Spinal cord (tissue), 9 donors: ENCODE measurements at regions not wholly inside any gene's neighbourhood (a gene's known extent, or its start where the extent isn't known, plus 50 kb on each side); places are given as distances from the start of the nearest gene placed in this dataset.

Experiments
- DNase-seq, 6 donors: peaks; one replicate each; pipeline versions ENCODE4 v3.0.0 to v3.0.0-alpha.2; 2013 to 2015; ENCODE audit warnings: low spot score in 6 of 6, low read depth in 4 of 6
- H3K27ac ChIP-seq: one replicate; pipeline ENCODE4 v1.5.1; 2013; ENCODE audit warnings: low read depth, low read length, control low read depth
- H3K27me3 ChIP-seq: one replicate; pipeline ENCODE4 v1.6.1; 2013; ENCODE audit warnings: low read length; ENCODE audit not compliant: control insufficient read depth, insufficient read depth
- H3K36me3 ChIP-seq: one replicate; pipeline ENCODE4 v1.6.1; 2013; ENCODE audit warnings: low read length; ENCODE audit not compliant: control insufficient read depth, insufficient read depth
- H3K4me1 ChIP-seq: one replicate; pipeline ENCODE4 v1.6.1; 2013; ENCODE audit warnings: low read length; ENCODE audit not compliant: control insufficient read depth, insufficient read depth
- H3K4me3 ChIP-seq: one replicate; pipeline ENCODE4 v1.5.1; 2013; ENCODE audit warnings: low read depth, low read length, control low read depth
- H3K9me3 ChIP-seq: one replicate; pipeline ENCODE4 v1.6.1; 2013; ENCODE audit warnings: low read length; ENCODE audit not compliant: control insufficient read depth, insufficient read depth
- WGBS: methylation state at CpG from one replicate; pipeline ENCODE4 v1.1.5; 2013; ENCODE audit warnings: missing lambda C conversion rate; ENCODE audit not compliant: insufficient coverage; 5-methylcytosine and 5-hydroxymethylcytosine counted together
- donor health status: healthy.

DNA sequence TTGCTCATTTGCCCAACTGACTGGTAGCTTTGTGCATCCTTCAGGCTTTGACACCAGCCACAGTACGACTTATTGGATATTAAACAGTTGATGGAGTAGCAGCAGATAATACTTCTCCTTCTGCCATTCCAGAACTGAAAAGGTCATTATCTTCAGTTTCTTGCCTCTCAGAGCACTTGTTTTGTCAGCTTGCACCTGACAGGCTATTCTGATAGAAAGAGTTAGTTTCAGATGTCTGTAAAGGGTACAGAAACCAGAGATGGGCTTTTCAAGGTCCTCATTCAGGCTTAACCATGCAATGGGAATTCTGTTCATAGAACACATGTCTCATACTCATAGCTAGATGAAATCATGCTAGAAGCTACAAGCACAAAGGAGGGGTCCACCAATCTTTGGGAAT lies 367.2 kb downstream of the OTOL1 start:
- H3K9me3 ChIP-seq, result no peaks in the 10 kb centered on the region
- H3K4me3 ChIP-seq, result no peak overlapping the region
- no peaks in the 10 kb centered on the region for H3K36me3 ChIP-seq
- DNase-seq, result no peak
- WGBS, result no CpG with 5 or more reads among the region's 1 CpG
- H3K27ac ChIP-seq, result no peak overlapping the region
- no peaks in the 10 kb centered on the region for H3K4me1 ChIP-seq
- no peaks in the 10 kb centered on the region for H3K27me3 ChIP-seq

DNA sequence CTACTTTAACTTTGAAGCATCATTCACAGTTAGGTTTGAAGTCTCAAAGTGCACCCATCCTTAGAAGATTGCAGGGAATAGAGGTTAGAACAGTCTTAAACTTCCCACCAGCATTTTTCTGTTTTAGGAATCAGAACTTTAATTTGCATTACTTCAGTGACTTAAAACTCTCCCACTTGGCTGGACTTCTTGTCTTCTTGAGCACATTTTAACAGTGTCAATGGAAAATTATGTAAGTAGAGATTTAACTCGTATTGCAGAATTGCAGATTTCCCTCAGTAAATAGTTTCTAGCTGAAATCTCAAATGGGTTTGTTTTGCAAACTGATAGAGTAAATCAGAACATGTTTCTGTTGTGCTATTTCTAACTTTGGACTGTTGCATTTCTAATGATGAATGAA lies 369.6 kb downstream of the OTOL1 start:
- WGBS, result no CpG with 5 or more reads among the region's 1 CpG
- no peak for DNase-seq
- Histone ChIP-seq H3K9me3 (no peaks in the 10 kb centered on the region), H3K36me3 (no peaks in the 10 kb centered on the region), H3K4me1 (no peaks in the 10 kb centered on the region), H3K4me3 (no peak overlapping the region), H3K27ac (no peak overlapping the region), H3K27me3 (no peaks in the 10 kb centered on the region)

DNA sequence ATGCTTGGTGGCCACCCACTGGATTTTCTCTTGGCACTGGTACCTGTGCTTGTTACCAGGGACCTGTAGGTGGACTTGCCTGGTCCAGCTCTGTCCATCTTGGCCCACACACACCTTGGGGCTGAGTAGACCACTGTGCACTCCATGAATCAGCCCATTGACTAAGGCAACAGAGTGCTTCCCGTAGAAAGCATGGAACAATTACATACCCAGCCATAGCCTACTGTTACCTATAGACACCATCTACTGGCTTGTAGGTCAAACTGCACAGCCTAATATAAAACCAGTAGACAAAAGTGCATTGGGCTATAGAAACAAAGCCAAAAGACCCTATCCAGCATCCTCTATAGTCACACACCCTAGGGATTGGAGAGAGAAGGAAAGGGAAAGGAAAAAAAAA lies 378.9 kb downstream of the OTOL1 start:
- H3K9me3 ChIP-seq, result peaks cover 1% of the 10 kb centered on the region
- no peaks in the 10 kb centered on the region for H3K27me3 ChIP-seq
- H3K4me1 ChIP-seq, result no peaks in the 10 kb centered on the region
- WGBS, result no CpG with 5 or more reads among the region's 1 CpG
- no peak overlapping the region for H3K4me3 ChIP-seq
- no peak for DNase-seq
- H3K36me3 ChIP-seq, result no peaks in the 10 kb centered on the region
- no peak overlapping the region for H3K27ac ChIP-seq

DNA sequence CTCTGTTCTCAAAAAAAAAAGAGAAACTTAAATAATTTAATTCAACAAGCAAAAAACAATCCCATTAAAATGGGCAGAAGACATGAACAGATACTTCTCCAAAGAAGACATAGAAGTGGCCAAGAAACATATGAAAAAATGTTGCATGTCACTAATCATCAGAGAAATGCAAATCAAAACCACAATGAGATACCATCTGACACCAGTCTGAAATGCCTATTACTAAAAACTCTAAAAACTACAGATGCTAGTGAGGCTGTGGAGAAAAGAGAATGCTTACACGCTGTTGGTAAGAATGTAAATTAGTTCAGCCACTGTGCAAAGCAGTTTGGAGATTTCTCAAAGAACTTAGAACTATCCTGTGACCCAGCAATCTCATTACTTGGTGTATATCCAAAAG lies 382.9 kb downstream of the OTOL1 start:
- Histone ChIP-seq H3K9me3 (peaks cover 2% of the 10 kb centered on the region), H3K27me3 (no peaks in the 10 kb centered on the region), H3K36me3 (no peaks in the 10 kb centered on the region), H3K4me1 (no peaks in the 10 kb centered on the region), H3K27ac (no peak overlapping the region), H3K4me3 (no peak overlapping the region)
- no peak for DNase-seq
- no CpG with 5 or more reads among the region's 1 CpG for WGBS

DNA sequence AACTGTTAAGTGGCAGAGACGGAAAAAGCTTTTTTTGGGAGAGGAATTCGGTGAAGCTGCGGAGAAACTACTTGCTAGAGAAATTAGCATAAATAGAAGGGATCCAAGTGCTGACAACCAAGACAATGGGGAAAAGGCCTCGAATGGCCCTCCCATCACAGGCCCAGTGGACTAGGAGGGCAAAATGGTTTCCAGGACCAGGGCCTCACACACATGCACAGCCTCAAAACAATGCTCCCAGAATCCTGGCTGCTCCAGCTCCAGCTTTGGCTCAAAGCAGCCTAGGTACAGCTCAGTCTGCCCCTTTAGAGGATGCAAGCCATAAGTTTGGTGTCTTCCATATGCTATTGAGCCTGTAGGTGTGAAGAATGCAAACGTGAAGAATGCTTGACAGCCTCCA lies 388.2 kb downstream of the OTOL1 start:
- Histone ChIP-seq H3K27me3 (no peaks in the 10 kb centered on the region), H3K27ac (no peak overlapping the region), H3K4me1 (no peaks in the 10 kb centered on the region), H3K4me3 (no peak overlapping the region), H3K36me3 (no peaks in the 10 kb centered on the region), H3K9me3 (peaks cover 5% of the 10 kb centered on the region)
- 92% methylated on average over 4 of the region's 5 CpGs for WGBS
- DNase-seq, result no peak

DNA sequence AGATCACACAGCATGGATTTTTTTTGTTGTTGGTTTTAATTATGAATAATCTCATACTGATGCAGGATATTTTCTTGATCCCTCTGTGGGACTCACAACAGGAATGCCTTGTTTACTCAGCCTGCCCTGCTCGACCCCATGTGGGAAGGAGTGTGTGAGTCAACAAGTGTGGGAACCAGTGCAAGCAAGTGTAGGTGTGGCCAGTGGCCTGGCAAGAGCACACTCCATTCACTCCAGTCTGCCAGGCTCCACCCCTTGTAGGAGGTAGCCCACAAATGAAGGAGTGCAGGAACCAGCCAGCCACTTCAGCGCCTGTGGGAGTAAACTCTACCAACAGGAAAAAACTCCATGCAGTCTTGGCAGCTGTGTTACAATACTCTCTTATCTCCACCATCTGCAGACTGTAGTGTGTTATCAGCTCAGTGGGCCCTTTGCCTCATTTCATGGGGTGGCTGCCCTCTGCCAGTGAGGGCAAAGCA lies 393.6 kb downstream of the OTOL1 start:
- no peaks in the 10 kb centered on the region for H3K4me1 ChIP-seq
- peaks cover 3% of the 10 kb centered on the region for H3K9me3 ChIP-seq
- DNase-seq, result peak in 1 of 6 donors; percentile 18
- no peaks in the 10 kb centered on the region for H3K36me3 ChIP-seq
- H3K27ac ChIP-seq, result no peak overlapping the region
- 83% methylated on average over 1 of the region's 2 CpGs for WGBS
- no peaks in the 10 kb centered on the region for H3K27me3 ChIP-seq
- H3K4me3 ChIP-seq, result no peak overlapping the region

DNA sequence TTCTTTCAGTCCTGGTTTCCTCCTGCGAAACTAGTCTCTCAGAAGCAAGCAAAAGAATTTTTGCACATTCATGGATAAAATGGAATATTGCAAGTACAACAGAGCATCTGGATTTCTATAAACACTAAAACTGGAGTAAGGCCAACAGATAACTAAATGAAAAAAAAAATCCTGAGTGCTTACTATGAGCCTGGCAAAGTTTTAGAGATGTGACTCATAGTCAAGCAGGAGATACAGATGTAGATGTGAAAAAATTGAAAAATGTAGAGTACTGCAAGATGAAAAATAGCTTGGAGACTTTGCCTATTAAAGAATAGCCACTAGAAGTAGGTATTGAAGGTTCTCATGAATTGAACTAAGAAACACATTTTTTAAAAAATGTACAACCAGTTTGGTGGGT lies 397.4 kb downstream of the OTOL1 start:
- no peaks in the 10 kb centered on the region for H3K36me3 ChIP-seq
- H3K4me3 ChIP-seq, result no peak overlapping the region
- H3K9me3 ChIP-seq, result peaks cover 3% of the 10 kb centered on the region
- no peaks in the 10 kb centered on the region for H3K4me1 ChIP-seq
- no CpG with 5 or more reads among the region's 1 CpG for whole genome bisulfite sequencing
- no peak overlapping the region for H3K27ac ChIP-seq
- no peak for DNase-seq
- no peaks in the 10 kb centered on the region for H3K27me3 ChIP-seq

DNA sequence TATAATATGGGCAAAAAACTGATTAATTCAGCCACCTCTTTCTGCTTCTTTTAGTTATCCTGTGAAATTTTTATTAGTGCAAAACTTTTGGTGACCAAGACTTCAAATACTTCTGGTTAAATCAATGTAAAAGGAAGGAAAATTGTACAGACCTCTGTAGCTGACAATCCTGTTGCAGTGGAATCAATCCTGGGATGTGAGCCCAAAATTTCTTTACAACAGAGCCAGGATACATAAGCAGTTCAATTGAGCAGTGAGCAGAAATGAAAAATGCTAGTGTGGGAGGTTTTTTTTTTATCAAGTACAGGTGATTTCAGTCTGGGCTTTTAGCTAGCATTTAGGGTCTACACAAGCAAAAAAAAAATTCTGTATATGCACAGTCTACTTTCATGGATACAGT lies 398.0 kb downstream of the OTOL1 start:
- no peak overlapping the region for H3K4me3 ChIP-seq
- H3K4me1 ChIP-seq, result no peaks in the 10 kb centered on the region
- H3K27me3 ChIP-seq, result no peaks in the 10 kb centered on the region
- no peak overlapping the region for H3K27ac ChIP-seq
- DNase-seq, result peak in 2 of 6 donors; percentile 19 to 52
- H3K9me3 ChIP-seq, result peaks cover 3% of the 10 kb centered on the region
- H3K36me3 ChIP-seq, result no peaks in the 10 kb centered on the region

DNA sequence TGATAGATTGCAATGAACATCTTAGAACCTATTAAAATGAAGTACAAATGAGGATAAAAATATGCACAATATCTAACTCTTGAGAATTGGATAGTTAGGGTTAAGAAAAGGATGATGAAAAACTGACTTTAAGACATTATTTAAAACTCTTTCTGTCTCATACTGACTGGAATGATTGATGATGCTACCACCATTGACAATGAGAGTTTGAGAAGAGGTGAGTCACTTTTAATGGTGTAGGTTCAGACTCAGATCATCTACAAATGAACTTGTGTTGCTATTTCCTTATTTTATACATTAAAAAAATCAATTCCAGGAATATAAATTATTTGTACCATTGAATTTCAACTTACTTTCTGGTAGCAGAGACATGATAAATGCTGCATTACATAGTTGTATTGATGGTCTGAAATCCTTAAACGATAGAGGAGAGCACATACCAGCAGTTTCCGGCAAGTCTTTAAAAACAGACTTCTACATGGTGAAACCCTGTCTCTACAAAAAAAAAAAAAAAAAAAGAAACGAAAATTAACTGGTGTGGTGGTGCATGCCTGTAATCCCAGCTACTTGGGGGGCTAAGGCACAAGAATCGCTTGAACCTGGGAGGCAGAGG lies 409.0 kb downstream of the OTOL1 start:
- Histone ChIP-seq H3K9me3 (no peaks in the 10 kb centered on the region), H3K27me3 (no peaks in the 10 kb centered on the region), H3K4me1 (no peaks in the 10 kb centered on the region), H3K4me3 (no peak overlapping the region), H3K36me3 (no peaks in the 10 kb centered on the region), H3K27ac (no peak overlapping the region)
- no peak for DNase-seq
- WGBS, result no CpG with 5 or more reads among the region's 4 CpGs

DNA sequence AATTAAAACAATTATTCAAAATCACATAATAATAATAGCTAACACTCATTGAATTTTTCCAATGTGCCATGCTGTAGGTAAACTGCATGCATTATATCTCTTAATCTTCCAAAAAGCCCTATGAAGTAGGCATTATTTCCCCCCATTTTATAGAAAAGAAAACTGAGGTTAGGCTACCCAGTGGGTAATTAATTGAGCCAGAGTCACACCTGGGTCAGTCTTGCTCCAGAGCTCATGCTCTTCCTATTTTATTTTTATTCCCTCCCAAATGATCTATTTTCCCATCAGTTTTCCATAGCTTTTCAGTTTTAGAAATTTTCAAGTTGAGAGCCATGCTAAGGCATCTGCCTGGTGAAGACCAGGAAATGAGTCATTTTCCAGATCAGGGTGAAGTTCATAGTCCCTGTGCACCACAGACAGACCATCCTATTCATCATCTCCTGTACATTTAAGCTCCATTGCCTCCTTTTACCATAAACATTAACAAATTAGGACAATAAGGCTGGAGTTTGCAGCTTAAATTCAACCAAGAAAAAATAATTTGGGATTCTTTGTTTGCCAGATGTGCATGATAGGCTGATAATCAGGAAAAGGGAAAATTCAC lies 417.3 kb downstream of the OTOL1 start:
- H3K4me1 ChIP-seq, result no peaks in the 10 kb centered on the region
- no peaks in the 10 kb centered on the region for H3K27me3 ChIP-seq
- no peak overlapping the region for H3K4me3 ChIP-seq
- H3K36me3 ChIP-seq, result no peaks in the 10 kb centered on the region
- H3K27ac ChIP-seq, result no peak overlapping the region
- no peaks in the 10 kb centered on the region for H3K9me3 ChIP-seq
- no peak for DNase-seq
